ENCODE measurements at regions not wholly inside any gene's neighbourhood (a gene's known extent, or its start where the extent isn't known, plus 50 kb on each side); places are given as distances from the start of the nearest gene placed in this dataset.

DNA sequence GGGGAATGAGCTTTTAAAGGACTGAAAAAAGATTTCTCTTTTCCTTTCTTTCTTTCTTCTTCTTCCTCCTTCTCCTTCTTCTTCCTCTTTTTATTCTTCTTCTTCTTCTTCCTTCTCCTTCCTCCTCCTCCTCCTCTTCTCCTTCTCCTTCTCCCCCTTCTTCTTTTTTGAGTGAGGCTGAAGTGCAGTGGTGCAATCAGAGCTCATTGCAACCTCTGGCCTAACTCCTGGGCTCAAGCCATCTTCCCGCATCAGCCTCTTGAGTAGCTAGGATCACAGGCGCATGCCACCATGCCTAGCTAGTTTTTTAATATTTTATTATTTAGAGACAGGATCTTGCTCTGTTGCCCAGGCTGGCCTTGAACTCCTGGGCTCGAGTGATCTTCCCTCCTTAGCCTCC, 120.9 kb upstream of the KL start:
- TF ChIP-seq, protein P1, sequence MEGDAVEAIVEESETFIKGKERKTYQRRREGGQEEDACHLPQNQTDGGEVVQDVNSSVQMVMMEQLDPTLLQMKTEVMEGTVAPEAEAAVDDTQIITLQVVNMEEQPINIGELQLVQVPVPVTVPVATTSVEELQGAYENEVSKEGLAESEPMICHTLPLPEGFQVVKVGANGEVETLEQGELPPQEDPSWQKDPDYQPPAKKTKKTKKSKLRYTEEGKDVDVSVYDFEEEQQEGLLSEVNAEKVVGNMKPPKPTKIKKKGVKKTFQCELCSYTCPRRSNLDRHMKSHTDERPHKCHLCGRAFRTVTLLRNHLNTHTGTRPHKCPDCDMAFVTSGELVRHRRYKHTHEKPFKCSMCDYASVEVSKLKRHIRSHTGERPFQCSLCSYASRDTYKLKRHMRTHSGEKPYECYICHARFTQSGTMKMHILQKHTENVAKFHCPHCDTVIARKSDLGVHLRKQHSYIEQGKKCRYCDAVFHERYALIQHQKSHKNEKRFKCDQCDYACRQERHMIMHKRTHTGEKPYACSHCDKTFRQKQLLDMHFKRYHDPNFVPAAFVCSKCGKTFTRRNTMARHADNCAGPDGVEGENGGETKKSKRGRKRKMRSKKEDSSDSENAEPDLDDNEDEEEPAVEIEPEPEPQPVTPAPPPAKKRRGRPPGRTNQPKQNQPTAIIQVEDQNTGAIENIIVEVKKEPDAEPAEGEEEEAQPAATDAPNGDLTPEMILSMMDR (IDR thresholded peaks at IDR 0.05; ENCODE audit: low read depth, low read length): no peak
- no peak for TF ChIP-seq POLR2A (IDR thresholded peaks at IDR 0.05; ENCODE audit: extremely low read depth, insufficient read length)
- no peak for TF ChIP-seq MYC (IDR thresholded peaks at IDR 0.05; ENCODE audit: low read depth, low read length)
- TF ChIP-seq, protein P2, sequence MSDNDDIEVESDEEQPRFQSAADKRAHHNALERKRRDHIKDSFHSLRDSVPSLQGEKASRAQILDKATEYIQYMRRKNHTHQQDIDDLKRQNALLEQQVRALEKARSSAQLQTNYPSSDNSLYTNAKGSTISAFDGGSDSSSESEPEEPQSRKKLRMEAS (IDR thresholded peaks at IDR 0.05; ENCODE audit: low read depth, low read length): no peak

All from NB4 (cell line).